Prostate gland (tissue), 2 donors: ENCODE measurements at regions not wholly inside any gene's neighbourhood (a gene's known extent, or its start where the extent isn't known, plus 50 kb on each side); places are given as distances from the start of the nearest gene placed in this dataset.

Experiments
- CTCF ChIP-seq, 4 experiments: fragments of 200-600 bp in 2 of 4; fragments of 450-650 bp in 2 of 4; sonication (generic) in 2 of 4; IDR thresholded peaks; 1 replicate in 3 of 4; 2 replicates in 1 of 4; pipeline ENCODE4 v1.5.1; 2016 to 2019; ENCODE audit warnings: antibody characterized with exemption in 4 of 4, mild to moderate bottlenecking in 2 of 4, moderate library complexity in 2 of 4
- POLR2AphosphoS5 ChIP-seq: sonication (generic); formaldehyde crosslinking; IDR thresholded peaks from one replicate; pipeline ENCODE4 v1.6.1; 2017; ENCODE audit warnings: antibody characterized with exemption

- TF ChIP-seq CTCF (IDR thresholded peaks at IDR 0.05) (no peak), POLR2AphosphoS5 (no peak)
Observed at GRCh38 chr9:107148216-107148615, 134.9 kb upstream of the RAD23B start.
